ENCODE measurements at regions not wholly inside any gene's neighbourhood (a gene's known extent, or its start where the extent isn't known, plus 50 kb on each side); places are given as distances from the start of the nearest gene placed in this dataset.

GRCh38 chr4:130080872-130081451 is 985.0 kb downstream of the C4orf33 start:
- H3K79me2 ChIP-seq = no peaks in the 10 kb centered on the region
- H3K36me3 ChIP-seq (replicated peaks; ENCODE audit: insufficient read depth, low read depth) = no peaks in the 10 kb centered on the region
- no peak overlapping the region for H3K4me2 ChIP-seq
- H3K9me2 ChIP-seq (replicated peaks; ENCODE audit: insufficient read depth) = no peaks in the 10 kb centered on the region
- no peak overlapping the region for H3K27ac ChIP-seq
- DNase-seq (ENCODE audit: low spot score) = peak; percentile 10
- no peak overlapping the region for H2AFZ ChIP-seq
- no peaks in the 10 kb centered on the region for H3K9me3 ChIP-seq (ENCODE audit: low read depth)
- no peaks in the 10 kb centered on the region for H3K27me3 ChIP-seq
- no peak overlapping the region for H3K4me3 ChIP-seq
- no peaks in the 10 kb centered on the region for H4K20me1 ChIP-seq (ENCODE audit: insufficient read depth, poor library complexity, severe bottlenecking)
- no peaks in the 10 kb centered on the region for H3K4me1 ChIP-seq (ENCODE audit: insufficient read depth)
- TF ChIP-seq EZH2 (IDR thresholded peaks at IDR 0.05; ENCODE audit: borderline replicate concordance) (no peak), CTCF (IDR thresholded peaks at IDR 0.05; ENCODE audit: poor library complexity) (no peak), EZH2phosphoT487 (IDR thresholded peaks at IDR 0.05; ENCODE audit: low read depth, severe bottlenecking, unreplicated experiment) (no peak)
- WGBS (ENCODE audit: low lambda C conversion rate, missing lambda C conversion rate) = 81% methylated on average over 4 of the region's 4 CpGs

- Histone ChIP-seq H3K79me2 (no peaks in the 10 kb centered on the region), H3K36me3 (replicated peaks; ENCODE audit: insufficient read depth, low read depth) (no peaks in the 10 kb centered on the region), H3K4me2 (no peak overlapping the region), H3K27ac (no peak overlapping the region), H3K4me1 (ENCODE audit: insufficient read depth) (no peaks in the 10 kb centered on the region), H4K20me1 (ENCODE audit: insufficient read depth, poor library complexity, severe bottlenecking) (no peaks in the 10 kb centered on the region), H3K9me3 (ENCODE audit: low read depth) (no peaks in the 10 kb centered on the region), H3K9me2 (replicated peaks; ENCODE audit: insufficient read depth) (no peaks in the 10 kb centered on the region), H3K4me3 (no peak overlapping the region), H3K27me3 (no peaks in the 10 kb centered on the region), H2AFZ (no peak overlapping the region)
- 99% methylated on average over 21 of the region's 22 CpGs for whole genome bisulfite sequencing (ENCODE audit: low lambda C conversion rate, missing lambda C conversion rate)
- DNase-seq (ENCODE audit: low spot score) = no peak
- TF ChIP-seq EZH2 (IDR thresholded peaks at IDR 0.05; ENCODE audit: borderline replicate concordance) (no peak), EZH2phosphoT487 (IDR thresholded peaks at IDR 0.05; ENCODE audit: low read depth, severe bottlenecking, unreplicated experiment) (no peak), CTCF (IDR thresholded peaks at IDR 0.05; ENCODE audit: poor library complexity) (no peak)
Observed at GRCh38 chr4:130090427-130090826, 994.5 kb downstream of the C4orf33 start.

GRCh38 chr4:130092187-130093015 is 996.4 kb downstream of the C4orf33 start:
- no peak for DNase-seq (ENCODE audit: low spot score)
- H3K9me2 ChIP-seq (replicated peaks; ENCODE audit: insufficient read depth) = no peaks in the 10 kb centered on the region
- no peaks in the 10 kb centered on the region for H3K36me3 ChIP-seq (replicated peaks; ENCODE audit: insufficient read depth, low read depth)
- H3K27me3 ChIP-seq = no peaks in the 10 kb centered on the region
- TF ChIP-seq EZH2 (IDR thresholded peaks at IDR 0.05; ENCODE audit: borderline replicate concordance) (no peak), CTCF (IDR thresholded peaks at IDR 0.05; ENCODE audit: poor library complexity) (no peak), EZH2phosphoT487 (IDR thresholded peaks at IDR 0.05; ENCODE audit: low read depth, severe bottlenecking, unreplicated experiment) (no peak)
- WGBS (ENCODE audit: low lambda C conversion rate, missing lambda C conversion rate) = 84% methylated on average over 8 of the region's 8 CpGs
- no peak overlapping the region for H3K4me2 ChIP-seq
- H2AFZ ChIP-seq = no peak overlapping the region
- no peaks in the 10 kb centered on the region for H3K4me1 ChIP-seq (ENCODE audit: insufficient read depth)
- no peaks in the 10 kb centered on the region for H4K20me1 ChIP-seq (ENCODE audit: insufficient read depth, poor library complexity, severe bottlenecking)
- no peak overlapping the region for H3K27ac ChIP-seq
- no peak overlapping the region for H3K4me3 ChIP-seq
- no peaks in the 10 kb centered on the region for H3K9me3 ChIP-seq (ENCODE audit: low read depth)
- H3K79me2 ChIP-seq = no peaks in the 10 kb centered on the region

Measured in hepatocyte (in vitro differentiated cells).